ENCODE measurements at regions not wholly inside any gene's neighbourhood (a gene's known extent, or its start where the extent isn't known, plus 50 kb on each side); places are given as distances from the start of the nearest gene placed in this dataset.

DNA sequence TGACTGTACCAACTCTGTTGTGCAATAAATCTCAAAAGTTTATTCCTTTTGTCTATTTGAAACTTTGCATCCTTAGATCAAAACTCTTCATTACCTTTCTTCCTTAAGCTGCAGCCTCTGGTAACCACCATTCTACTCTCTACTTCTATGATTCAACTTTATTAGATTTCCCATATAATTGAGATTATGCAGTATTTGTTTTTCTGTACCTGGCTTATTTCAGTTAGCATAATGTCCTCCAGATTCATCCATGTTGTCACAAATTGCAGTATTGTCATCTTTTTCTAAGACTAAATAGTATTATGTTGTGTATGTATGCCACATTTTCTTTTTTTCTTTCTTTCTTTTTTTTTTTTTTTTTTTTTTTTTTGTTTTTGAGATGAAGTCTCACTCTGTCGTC is 1176.3 kb upstream of the TENM4 start:
- TF ChIP-seq, protein P1, sequence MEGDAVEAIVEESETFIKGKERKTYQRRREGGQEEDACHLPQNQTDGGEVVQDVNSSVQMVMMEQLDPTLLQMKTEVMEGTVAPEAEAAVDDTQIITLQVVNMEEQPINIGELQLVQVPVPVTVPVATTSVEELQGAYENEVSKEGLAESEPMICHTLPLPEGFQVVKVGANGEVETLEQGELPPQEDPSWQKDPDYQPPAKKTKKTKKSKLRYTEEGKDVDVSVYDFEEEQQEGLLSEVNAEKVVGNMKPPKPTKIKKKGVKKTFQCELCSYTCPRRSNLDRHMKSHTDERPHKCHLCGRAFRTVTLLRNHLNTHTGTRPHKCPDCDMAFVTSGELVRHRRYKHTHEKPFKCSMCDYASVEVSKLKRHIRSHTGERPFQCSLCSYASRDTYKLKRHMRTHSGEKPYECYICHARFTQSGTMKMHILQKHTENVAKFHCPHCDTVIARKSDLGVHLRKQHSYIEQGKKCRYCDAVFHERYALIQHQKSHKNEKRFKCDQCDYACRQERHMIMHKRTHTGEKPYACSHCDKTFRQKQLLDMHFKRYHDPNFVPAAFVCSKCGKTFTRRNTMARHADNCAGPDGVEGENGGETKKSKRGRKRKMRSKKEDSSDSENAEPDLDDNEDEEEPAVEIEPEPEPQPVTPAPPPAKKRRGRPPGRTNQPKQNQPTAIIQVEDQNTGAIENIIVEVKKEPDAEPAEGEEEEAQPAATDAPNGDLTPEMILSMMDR (IDR thresholded peaks at IDR 0.05; ENCODE audit: low read depth, low read length, missing input control) = no peak
- TF ChIP-seq, protein P2, sequence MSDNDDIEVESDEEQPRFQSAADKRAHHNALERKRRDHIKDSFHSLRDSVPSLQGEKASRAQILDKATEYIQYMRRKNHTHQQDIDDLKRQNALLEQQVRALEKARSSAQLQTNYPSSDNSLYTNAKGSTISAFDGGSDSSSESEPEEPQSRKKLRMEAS (IDR thresholded peaks at IDR 0.05) = no peak
- no peak for TF ChIP-seq GABPA (IDR thresholded peaks at IDR 0.05 in 1 of 2, conservative IDR thresholded peaks at IDR 0.05 in 1 of 2)
- TF ChIP-seq, protein P3, sequence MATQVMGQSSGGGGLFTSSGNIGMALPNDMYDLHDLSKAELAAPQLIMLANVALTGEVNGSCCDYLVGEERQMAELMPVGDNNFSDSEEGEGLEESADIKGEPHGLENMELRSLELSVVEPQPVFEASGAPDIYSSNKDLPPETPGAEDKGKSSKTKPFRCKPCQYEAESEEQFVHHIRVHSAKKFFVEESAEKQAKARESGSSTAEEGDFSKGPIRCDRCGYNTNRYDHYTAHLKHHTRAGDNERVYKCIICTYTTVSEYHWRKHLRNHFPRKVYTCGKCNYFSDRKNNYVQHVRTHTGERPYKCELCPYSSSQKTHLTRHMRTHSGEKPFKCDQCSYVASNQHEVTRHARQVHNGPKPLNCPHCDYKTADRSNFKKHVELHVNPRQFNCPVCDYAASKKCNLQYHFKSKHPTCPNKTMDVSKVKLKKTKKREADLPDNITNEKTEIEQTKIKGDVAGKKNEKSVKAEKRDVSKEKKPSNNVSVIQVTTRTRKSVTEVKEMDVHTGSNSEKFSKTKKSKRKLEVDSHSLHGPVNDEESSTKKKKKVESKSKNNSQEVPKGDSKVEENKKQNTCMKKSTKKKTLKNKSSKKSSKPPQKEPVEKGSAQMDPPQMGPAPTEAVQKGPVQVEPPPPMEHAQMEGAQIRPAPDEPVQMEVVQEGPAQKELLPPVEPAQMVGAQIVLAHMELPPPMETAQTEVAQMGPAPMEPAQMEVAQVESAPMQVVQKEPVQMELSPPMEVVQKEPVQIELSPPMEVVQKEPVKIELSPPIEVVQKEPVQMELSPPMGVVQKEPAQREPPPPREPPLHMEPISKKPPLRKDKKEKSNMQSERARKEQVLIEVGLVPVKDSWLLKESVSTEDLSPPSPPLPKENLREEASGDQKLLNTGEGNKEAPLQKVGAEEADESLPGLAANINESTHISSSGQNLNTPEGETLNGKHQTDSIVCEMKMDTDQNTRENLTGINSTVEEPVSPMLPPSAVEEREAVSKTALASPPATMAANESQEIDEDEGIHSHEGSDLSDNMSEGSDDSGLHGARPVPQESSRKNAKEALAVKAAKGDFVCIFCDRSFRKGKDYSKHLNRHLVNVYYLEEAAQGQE (IDR thresholded peaks at IDR 0.05) = no peak
- no peak for TF ChIP-seq RAD21 (IDR thresholded peaks at IDR 0.05)

Measured in liver (tissue), 3 donors.